ENCODE measurements at regions not wholly inside any gene's neighbourhood (a gene's known extent, or its start where the extent isn't known, plus 50 kb on each side); places are given as distances from the start of the nearest gene placed in this dataset.

GRCh38 chr2:65915273-65915672 lies 482.9 kb upstream of the SPRED2 start:
- TF ChIP-seq CTCF (IDR thresholded peaks at IDR 0.05) (no peak), POLR2A (IDR thresholded peaks at IDR 0.05) (no peak)
